ENCODE measurements at regions not wholly inside any gene's neighbourhood (a gene's known extent, or its start where the extent isn't known, plus 50 kb on each side); places are given as distances from the start of the nearest gene placed in this dataset.

DNA sequence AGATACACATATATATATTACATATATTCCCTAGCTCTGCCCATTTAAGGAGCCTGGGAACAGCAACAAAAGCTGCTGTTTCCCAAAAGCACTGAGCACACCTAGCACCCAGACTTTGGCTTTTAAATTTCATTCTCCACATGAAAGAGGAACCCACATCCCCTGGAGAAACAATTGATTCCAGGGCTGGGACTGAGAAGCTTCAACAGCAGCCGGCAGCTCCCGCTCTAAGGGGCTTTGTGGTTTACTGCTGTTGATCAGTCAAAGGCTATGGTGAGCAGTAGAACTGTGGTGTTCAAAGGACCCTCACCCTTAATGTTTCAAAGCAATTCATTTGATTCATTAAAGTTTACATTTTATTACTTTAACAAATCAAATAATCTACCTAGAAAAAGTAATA lies 83.3 kb upstream of the SLC66A3 start:
- TF ChIP-seq, protein P1, sequence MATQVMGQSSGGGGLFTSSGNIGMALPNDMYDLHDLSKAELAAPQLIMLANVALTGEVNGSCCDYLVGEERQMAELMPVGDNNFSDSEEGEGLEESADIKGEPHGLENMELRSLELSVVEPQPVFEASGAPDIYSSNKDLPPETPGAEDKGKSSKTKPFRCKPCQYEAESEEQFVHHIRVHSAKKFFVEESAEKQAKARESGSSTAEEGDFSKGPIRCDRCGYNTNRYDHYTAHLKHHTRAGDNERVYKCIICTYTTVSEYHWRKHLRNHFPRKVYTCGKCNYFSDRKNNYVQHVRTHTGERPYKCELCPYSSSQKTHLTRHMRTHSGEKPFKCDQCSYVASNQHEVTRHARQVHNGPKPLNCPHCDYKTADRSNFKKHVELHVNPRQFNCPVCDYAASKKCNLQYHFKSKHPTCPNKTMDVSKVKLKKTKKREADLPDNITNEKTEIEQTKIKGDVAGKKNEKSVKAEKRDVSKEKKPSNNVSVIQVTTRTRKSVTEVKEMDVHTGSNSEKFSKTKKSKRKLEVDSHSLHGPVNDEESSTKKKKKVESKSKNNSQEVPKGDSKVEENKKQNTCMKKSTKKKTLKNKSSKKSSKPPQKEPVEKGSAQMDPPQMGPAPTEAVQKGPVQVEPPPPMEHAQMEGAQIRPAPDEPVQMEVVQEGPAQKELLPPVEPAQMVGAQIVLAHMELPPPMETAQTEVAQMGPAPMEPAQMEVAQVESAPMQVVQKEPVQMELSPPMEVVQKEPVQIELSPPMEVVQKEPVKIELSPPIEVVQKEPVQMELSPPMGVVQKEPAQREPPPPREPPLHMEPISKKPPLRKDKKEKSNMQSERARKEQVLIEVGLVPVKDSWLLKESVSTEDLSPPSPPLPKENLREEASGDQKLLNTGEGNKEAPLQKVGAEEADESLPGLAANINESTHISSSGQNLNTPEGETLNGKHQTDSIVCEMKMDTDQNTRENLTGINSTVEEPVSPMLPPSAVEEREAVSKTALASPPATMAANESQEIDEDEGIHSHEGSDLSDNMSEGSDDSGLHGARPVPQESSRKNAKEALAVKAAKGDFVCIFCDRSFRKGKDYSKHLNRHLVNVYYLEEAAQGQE (IDR thresholded peaks at IDR 0.05; ENCODE audit: low read depth, low read length) = no peak
- TF ChIP-seq POLR2AphosphoS5 (IDR thresholded peaks at IDR 0.05; ENCODE audit: low read depth, low read length) (no peak), EP300 (IDR thresholded peaks at IDR 0.05; ENCODE audit: borderline replicate concordance in 1 of 2, low read depth in 1 of 2, low read length in 1 of 2) (no peak), TCF12 (IDR thresholded peaks at IDR 0.05) (no peak), RAD21 (IDR thresholded peaks at IDR 0.05; ENCODE audit: low read length) (no peak), NRF1 (IDR thresholded peaks at IDR 0.05; ENCODE audit: low read depth, low read length) (no peak)
- TF ChIP-seq, protein P2, sequence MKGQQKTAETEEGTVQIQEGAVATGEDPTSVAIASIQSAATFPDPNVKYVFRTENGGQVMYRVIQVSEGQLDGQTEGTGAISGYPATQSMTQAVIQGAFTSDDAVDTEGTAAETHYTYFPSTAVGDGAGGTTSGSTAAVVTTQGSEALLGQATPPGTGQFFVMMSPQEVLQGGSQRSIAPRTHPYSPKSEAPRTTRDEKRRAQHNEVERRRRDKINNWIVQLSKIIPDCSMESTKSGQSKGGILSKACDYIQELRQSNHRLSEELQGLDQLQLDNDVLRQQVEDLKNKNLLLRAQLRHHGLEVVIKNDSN (IDR thresholded peaks at IDR 0.05; ENCODE audit: borderline replicate concordance, low read depth) = no peak
- TF ChIP-seq, protein P3, sequence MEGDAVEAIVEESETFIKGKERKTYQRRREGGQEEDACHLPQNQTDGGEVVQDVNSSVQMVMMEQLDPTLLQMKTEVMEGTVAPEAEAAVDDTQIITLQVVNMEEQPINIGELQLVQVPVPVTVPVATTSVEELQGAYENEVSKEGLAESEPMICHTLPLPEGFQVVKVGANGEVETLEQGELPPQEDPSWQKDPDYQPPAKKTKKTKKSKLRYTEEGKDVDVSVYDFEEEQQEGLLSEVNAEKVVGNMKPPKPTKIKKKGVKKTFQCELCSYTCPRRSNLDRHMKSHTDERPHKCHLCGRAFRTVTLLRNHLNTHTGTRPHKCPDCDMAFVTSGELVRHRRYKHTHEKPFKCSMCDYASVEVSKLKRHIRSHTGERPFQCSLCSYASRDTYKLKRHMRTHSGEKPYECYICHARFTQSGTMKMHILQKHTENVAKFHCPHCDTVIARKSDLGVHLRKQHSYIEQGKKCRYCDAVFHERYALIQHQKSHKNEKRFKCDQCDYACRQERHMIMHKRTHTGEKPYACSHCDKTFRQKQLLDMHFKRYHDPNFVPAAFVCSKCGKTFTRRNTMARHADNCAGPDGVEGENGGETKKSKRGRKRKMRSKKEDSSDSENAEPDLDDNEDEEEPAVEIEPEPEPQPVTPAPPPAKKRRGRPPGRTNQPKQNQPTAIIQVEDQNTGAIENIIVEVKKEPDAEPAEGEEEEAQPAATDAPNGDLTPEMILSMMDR (IDR thresholded peaks at IDR 0.05) = no peak

Measured in SK-N-SH (cell line).